WERI-Rb-1 (cell line): ENCODE measurements at regions not wholly inside any gene's neighbourhood (a gene's known extent, or its start where the extent isn't known, plus 50 kb on each side); places are given as distances from the start of the nearest gene placed in this dataset.

Experiments
- DNase-seq: peaks from one replicate; pipeline ENCODE4 v3.0.0-alpha.2; 2020
- H3K27ac ChIP-seq: fragments of 250-450 bp; sonication (Bioruptor Pico); 2 replicates; pipeline ENCODE4 v1.5.1; 2020; ENCODE audit warnings: mild to moderate bottlenecking, moderate library complexity
- H3K27me3 ChIP-seq: fragments of 250-450 bp; sonication (Bioruptor Pico); 2 replicates; pipeline ENCODE4 v1.5.1; 2021; ENCODE audit warnings: mild to moderate bottlenecking, low read depth, moderate library complexity; ENCODE audit not compliant: insufficient read depth, severe bottlenecking
- H3K36me3 ChIP-seq: fragments of 250-450 bp; sonication (Bioruptor Pico); 2 replicates; pipeline ENCODE4 v1.5.1; 2020; ENCODE audit warnings: mild to moderate bottlenecking, moderate library complexity
- H3K4me3 ChIP-seq: 2 replicates; pipeline ENCODE4 v1.5.1; 2011; ENCODE audit warnings: low read depth, mild to moderate bottlenecking, control low read depth, low read length
- H3K9me3 ChIP-seq: fragments of 250-450 bp; sonication (Bioruptor Pico); 2 replicates; pipeline ENCODE4 v1.5.1; 2021; ENCODE audit warnings: mild to moderate bottlenecking, moderate library complexity; ENCODE audit not compliant: severe bottlenecking
- CTCF ChIP-seq: IDR thresholded peaks from 2 replicates; pipeline ENCODE4 v1.5.1; 2011; ENCODE audit warnings: low read depth, mild to moderate bottlenecking, control low read depth, inconsistent platforms, low read length

- H3K27ac ChIP-seq, result no peak overlapping the region
- H3K4me3 ChIP-seq, result peak overlapping the region; percentile 45
- TF ChIP-seq CTCF, result peak; percentile 46
- H3K9me3 ChIP-seq, result no peaks in the 10 kb centered on the region
- H3K27me3 ChIP-seq, result peaks cover 93% of the 10 kb centered on the region
- no peaks in the 10 kb centered on the region for H3K36me3 ChIP-seq
- peak; percentile 49 for DNase-seq
Measured at GRCh38 chr11:43579171-43579918, 101.2 kb upstream of the HSD17B12 start.

GRCh38 chr11:43579919-43580276, 100.6 kb upstream of the HSD17B12 start:
- no peak for DNase-seq
- H3K36me3 ChIP-seq, result no peaks in the 10 kb centered on the region
- no peak for TF ChIP-seq CTCF
- H3K9me3 ChIP-seq, result no peaks in the 10 kb centered on the region
- peak overlapping the region; percentile 45 for H3K4me3 ChIP-seq
- H3K27ac ChIP-seq, result no peak overlapping the region
- peaks cover 89% of the 10 kb centered on the region for H3K27me3 ChIP-seq

- no peak for DNase-seq
- no peak overlapping the region for H3K27ac ChIP-seq
- H3K4me3 ChIP-seq, result peak overlapping the region; percentile 26
- H3K9me3 ChIP-seq, result no peaks in the 10 kb centered on the region
- H3K36me3 ChIP-seq, result no peaks in the 10 kb centered on the region
- no peak for TF ChIP-seq CTCF
- peaks cover 82% of the 10 kb centered on the region for H3K27me3 ChIP-seq
Measured at GRCh38 chr11:43580735-43581369, 99.7 kb upstream of the HSD17B12 start.

GRCh38 chr11:43581370-43582023, 99.0 kb upstream of the HSD17B12 start:
- peaks cover 76% of the 10 kb centered on the region for H3K27me3 ChIP-seq
- no peak for DNase-seq
- H3K9me3 ChIP-seq, result no peaks in the 10 kb centered on the region
- TF ChIP-seq CTCF, result no peak
- H3K36me3 ChIP-seq, result no peaks in the 10 kb centered on the region
- H3K4me3 ChIP-seq, result peak overlapping the region; percentile 26
- H3K27ac ChIP-seq, result no peak overlapping the region

- no peak for TF ChIP-seq CTCF
- no peaks in the 10 kb centered on the region for H3K9me3 ChIP-seq
- H3K36me3 ChIP-seq, result no peaks in the 10 kb centered on the region
- no peak for DNase-seq
- peaks cover 69% of the 10 kb centered on the region for H3K27me3 ChIP-seq
- no peak overlapping the region for H3K27ac ChIP-seq
- no peak overlapping the region for H3K4me3 ChIP-seq
Measured at GRCh38 chr11:43582024-43582862, 98.3 kb upstream of the HSD17B12 start.
